ENCODE measurements at regions not wholly inside any gene's neighbourhood (a gene's known extent, or its start where the extent isn't known, plus 50 kb on each side); places are given as distances from the start of the nearest gene placed in this dataset.

DNA sequence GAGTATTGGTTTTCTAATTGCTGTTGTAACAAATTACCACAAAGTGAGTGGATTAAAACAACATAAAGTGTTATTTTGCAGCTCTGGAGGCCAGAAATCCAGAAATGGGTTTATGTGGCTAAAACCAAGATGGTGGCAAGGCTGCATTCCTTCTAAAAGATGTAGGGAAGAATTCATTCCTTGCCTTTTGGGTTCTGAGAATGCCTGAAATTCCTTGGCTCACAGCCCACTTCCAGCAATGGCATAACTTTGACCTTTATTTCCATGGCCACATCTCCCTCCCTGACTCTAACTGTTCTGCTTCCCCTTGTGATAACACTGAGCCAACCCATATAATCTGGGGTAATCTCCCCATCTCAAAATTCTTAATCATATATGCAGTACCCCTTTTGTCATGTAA lies 269.6 kb upstream of the RPL38 start:
- H3K27me3 Mint-ChIP-seq (ENCODE audit: low read depth) = no peaks in the 10 kb centered on the region
- no peaks in the 10 kb centered on the region for H3K36me3 Mint-ChIP-seq (ENCODE audit: low read depth)
- no peak overlapping the region for H3K4me3 Mint-ChIP-seq
- H3K9me3 Mint-ChIP-seq = no peaks in the 10 kb centered on the region
- H3K4me1 Mint-ChIP-seq (ENCODE audit: low read depth) = no peaks in the 10 kb centered on the region
- no peak for DNase-seq (ENCODE audit: low spot score)
- no peak overlapping the region for H3K27ac Mint-ChIP-seq

DNA sequence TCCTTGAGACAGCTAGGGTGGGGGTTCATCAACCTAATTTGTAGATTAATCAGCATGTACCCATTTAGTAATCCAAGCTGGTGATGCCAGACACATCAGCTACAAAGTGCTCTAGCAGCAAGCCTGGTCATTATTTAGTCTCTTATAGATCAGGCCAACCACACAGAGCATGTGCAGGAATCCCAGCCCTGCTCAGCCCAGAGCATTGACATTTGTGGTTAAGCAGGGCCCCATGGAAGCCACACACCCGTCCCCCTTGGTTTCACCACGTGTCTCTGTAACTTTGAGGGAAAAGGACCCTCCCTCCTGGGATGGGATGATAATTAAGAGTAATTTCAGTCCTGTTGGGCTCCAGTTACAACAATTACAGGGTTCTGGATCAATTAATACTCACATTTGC lies 268.8 kb upstream of the RPL38 start:
- Mint-ChIP-seq H3K27ac (no peak overlapping the region), H3K4me3 (no peak overlapping the region), H3K4me1 (ENCODE audit: low read depth) (no peaks in the 10 kb centered on the region), H3K27me3 (ENCODE audit: low read depth) (no peaks in the 10 kb centered on the region), H3K36me3 (ENCODE audit: low read depth) (no peaks in the 10 kb centered on the region), H3K9me3 (no peaks in the 10 kb centered on the region)
- DNase-seq (ENCODE audit: low spot score) = no peak

DNA sequence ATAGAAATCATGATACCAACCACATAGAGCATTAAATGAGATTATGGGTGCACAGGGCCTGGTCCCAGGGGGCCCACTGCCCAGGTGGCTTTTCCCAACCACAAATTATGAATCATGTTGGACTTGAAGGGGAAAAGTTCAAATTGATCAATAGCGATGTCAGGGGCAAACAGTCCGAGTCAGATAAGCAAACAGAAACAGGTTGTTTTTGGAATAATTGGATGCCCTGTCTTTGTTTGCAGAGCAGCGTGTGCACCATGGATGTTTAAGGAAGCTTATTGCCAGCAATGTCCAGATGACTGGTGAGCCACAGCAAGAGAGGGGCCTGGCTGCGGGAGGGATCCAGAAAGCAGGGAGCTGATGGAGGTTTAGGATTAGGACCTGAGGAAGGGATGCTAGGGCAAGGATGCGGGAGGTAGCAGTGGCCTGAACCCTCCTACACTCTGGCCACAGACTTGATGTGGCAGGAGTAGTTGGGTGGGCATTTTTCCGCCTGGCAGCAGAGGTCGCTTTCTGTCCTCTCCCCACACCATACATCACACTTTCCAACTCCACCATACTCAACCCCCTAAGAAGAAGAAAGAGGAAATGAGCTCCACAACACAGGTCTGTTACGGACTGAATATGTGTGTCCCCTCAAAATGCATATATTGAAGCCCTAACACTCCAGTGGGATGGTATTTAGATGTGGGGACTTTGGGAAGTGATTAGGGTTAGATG lies 266.4 kb upstream of the RPL38 start:
- Mint-ChIP-seq H3K27ac (no peak overlapping the region), H3K9me3 (no peaks in the 10 kb centered on the region), H3K4me1 (ENCODE audit: low read depth) (no peaks in the 10 kb centered on the region), H3K4me3 (no peak overlapping the region), H3K27me3 (ENCODE audit: low read depth) (no peaks in the 10 kb centered on the region), H3K36me3 (ENCODE audit: low read depth) (no peaks in the 10 kb centered on the region)
- DNase-seq (ENCODE audit: low spot score) = no peak

DNA sequence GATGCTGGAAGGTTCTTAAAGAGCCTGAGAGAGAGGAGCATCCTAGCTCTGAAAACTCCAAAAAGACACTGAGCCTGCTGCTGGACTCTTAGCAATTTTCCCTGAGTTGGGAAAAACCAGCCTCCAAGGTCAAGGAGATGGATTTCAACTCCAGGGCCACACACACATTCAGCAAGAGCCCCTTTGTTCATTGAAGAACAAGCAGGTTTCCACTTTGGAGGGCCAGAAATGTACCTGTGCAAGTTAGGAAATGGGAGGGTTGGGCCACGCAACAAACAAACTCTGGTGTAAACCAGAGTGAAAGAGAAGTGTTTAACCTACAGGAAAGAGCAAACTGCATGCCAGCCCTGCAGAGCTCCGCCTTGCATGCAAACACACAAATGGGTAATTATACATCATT lies 264.8 kb upstream of the RPL38 start:
- Mint-ChIP-seq H3K27me3 (ENCODE audit: low read depth) (no peaks in the 10 kb centered on the region), H3K9me3 (no peaks in the 10 kb centered on the region), H3K36me3 (ENCODE audit: low read depth) (no peaks in the 10 kb centered on the region), H3K4me1 (ENCODE audit: low read depth) (no peaks in the 10 kb centered on the region), H3K27ac (no peak overlapping the region), H3K4me3 (no peak overlapping the region)
- no peak for DNase-seq (ENCODE audit: low spot score)

DNA sequence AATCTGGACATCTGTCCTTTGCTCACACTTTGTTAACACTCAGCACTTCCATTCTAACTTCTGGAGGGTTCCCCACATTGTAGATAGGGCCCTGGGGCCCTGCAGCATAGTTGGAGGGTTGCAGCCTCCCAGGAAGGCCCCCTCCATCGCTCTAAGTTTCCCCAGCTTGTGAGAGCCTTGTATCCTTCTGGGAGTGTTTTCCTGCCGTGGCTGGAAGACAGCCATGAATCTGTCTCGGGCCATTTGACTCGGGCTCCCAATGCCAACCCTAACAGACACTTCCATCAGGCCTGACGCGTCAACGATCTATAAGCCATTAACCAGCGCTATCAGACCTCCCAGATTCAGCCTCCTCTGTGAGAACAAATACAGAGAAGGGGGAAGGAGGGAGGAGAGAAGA lies 263.7 kb upstream of the RPL38 start:
- Mint-ChIP-seq H3K9me3 (no peaks in the 10 kb centered on the region), H3K4me1 (ENCODE audit: low read depth) (no peaks in the 10 kb centered on the region), H3K27ac (no peak overlapping the region), H3K36me3 (ENCODE audit: low read depth) (no peaks in the 10 kb centered on the region), H3K4me3 (no peak overlapping the region), H3K27me3 (ENCODE audit: low read depth) (no peaks in the 10 kb centered on the region)
- DNase-seq (ENCODE audit: low spot score) = no peak

DNA sequence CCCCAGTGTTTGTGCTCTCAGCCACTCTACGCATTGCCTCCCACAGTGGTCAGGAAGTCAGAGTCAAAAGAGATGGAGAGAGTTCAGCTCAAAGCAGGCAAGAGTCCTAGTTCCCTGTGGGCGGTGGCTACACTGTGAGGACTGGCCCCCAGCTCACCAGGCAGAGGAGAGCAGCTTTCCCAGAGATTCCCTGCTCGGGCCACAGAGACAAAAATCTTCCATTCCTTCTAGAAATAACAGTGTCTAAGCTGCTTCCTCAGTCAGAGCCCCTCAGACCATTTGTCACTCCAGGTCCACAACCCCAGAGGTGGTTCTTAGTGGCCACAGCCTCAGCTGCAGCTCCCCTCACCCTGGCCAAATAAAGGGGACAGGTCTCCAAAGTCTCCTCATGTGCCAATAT lies 263.0 kb upstream of the RPL38 start:
- Mint-ChIP-seq H3K4me3 (no peak overlapping the region), H3K27ac (no peak overlapping the region), H3K4me1 (ENCODE audit: low read depth) (no peaks in the 10 kb centered on the region), H3K36me3 (ENCODE audit: low read depth) (no peaks in the 10 kb centered on the region), H3K27me3 (ENCODE audit: low read depth) (no peaks in the 10 kb centered on the region), H3K9me3 (no peaks in the 10 kb centered on the region)
- DNase-seq (ENCODE audit: low spot score) = no peak

DNA sequence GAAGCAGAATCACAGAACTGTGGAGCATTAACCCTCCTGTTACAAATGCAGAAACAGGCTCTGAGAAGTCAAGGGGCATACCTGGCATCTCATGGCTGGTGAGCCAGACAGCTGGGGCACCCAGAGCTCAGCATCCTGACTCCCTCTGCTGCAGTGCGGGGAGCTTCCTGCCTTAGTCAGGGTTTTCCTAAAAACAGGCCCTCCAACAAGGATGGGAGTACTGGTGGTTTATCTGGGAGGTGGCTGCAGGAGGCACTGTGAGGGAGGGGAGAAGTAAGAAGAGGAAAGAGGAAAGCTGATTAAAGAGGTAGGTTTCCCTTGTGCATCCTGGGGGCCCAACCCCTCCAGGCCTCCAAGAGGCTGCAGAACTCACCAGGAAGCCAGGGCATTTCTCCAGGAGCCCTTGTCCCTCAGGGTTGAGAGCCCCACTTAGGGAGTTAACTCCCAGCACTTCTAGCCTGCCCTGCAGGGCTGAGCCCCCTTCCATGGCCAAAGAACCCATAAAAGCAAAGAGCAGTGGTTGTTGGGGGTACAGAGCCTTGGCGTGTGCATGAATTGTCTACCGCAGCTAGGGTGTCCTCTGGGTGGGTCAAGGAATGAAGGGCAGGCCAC lies 261.5 kb upstream of the RPL38 start:
- DNase-seq (ENCODE audit: low spot score) = no peak
- Mint-ChIP-seq H3K4me3 (no peak overlapping the region), H3K27ac (no peak overlapping the region), H3K36me3 (ENCODE audit: low read depth) (no peaks in the 10 kb centered on the region), H3K4me1 (ENCODE audit: low read depth) (no peaks in the 10 kb centered on the region), H3K9me3 (no peaks in the 10 kb centered on the region), H3K27me3 (ENCODE audit: low read depth) (no peaks in the 10 kb centered on the region)

DNA sequence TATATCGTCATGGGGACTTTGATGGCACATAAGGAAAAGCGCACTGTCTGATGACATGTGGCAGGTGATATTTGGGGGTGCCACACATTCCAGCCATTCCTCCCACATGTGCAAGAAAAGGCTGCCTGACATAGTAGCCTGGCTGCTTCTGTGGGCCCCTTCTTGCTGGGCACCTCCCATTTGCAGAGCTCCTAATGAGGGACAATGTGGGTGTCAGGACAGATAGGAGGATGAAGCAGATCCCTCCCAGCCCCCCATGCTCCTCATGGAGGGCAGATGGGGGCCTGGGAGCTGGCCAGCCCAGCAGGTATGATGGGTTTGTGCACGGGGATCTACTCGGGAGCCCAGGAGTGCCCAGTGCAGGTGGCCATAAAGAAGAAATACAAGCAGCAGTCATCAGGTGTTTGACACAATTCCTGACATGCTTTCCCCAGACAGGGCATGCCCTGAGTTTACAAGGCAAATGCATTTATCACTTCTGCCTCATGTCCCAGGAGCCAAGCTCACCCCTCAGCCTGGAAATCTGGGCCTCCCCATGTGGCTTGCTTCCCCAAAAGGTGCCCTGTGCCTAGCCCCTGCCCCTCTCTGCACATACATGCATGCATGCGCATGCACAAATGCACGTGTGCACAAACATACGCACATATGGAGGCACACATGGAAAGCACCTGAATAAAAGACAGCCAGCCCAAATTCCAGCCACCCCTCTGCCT lies 260.6 kb upstream of the RPL38 start:
- H3K4me3 Mint-ChIP-seq = no peak overlapping the region
- DNase-seq (ENCODE audit: low spot score) = no peak
- H3K9me3 Mint-ChIP-seq = no peaks in the 10 kb centered on the region
- H3K27ac Mint-ChIP-seq = no peak overlapping the region
- no peaks in the 10 kb centered on the region for H3K36me3 Mint-ChIP-seq (ENCODE audit: low read depth)
- H3K4me1 Mint-ChIP-seq (ENCODE audit: low read depth) = no peaks in the 10 kb centered on the region
- H3K27me3 Mint-ChIP-seq (ENCODE audit: low read depth) = no peaks in the 10 kb centered on the region

DNA sequence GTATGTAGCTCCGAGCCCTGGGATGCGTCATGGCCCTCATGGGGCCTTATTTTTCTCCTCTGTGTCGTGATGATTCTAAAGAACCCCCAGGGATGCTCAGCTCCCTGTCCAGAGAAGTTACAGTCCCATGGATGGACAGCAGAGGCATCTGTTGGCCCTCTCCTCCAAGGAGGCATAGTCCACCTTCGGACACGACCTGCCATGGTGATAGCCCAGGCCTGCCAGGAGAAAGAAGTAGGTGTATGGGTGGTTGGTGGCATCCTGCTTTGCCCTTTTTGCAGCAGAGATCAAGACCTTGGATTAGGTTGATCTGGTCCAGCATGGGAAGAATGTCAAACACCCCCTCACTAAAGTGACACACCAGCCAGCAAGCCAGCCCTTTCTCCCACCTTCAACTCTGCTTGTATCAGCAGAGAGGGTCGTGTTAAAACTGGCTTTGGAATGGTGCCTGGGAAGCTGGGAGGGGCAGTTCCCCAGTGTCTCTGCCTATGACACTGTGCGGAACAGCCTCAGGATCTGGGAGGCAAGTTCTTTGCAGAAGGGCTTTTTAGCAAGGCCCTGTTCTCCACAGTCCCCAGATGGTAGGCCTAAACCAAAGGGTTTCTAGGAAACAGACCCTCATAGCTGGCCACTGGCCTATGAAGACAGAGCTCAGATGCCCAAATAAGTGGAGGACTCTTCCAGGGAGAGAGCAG lies 259.9 kb upstream of the RPL38 start:
- Mint-ChIP-seq H3K9me3 (no peaks in the 10 kb centered on the region), H3K4me1 (ENCODE audit: low read depth) (no peaks in the 10 kb centered on the region), H3K36me3 (ENCODE audit: low read depth) (no peaks in the 10 kb centered on the region), H3K4me3 (no peak overlapping the region), H3K27me3 (ENCODE audit: low read depth) (no peaks in the 10 kb centered on the region), H3K27ac (no peak overlapping the region)
- no peak for DNase-seq (ENCODE audit: low spot score)

DNA sequence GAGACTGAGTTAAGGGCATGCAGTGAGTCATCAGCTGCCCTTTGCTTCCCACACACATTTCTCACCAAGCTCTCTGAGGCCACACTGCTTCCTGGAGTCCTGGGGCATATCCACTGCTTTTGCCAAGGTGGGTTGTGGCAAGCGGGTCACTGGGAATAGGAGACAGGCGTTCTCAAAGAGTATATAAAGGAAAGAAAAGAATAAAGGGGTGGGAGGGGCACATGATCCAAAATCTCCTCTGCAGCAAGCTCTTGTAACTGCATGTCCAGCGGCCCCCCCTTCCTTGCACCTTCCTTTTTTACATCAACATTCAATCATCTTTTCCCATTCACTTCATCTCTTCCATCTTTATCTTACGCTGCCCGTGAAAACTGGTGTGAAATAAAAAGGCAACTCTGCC lies 259.1 kb upstream of the RPL38 start:
- H3K36me3 Mint-ChIP-seq (ENCODE audit: low read depth) = no peaks in the 10 kb centered on the region
- no peaks in the 10 kb centered on the region for H3K9me3 Mint-ChIP-seq
- no peak overlapping the region for H3K4me3 Mint-ChIP-seq
- DNase-seq (ENCODE audit: low spot score) = no peak
- no peak overlapping the region for H3K27ac Mint-ChIP-seq
- H3K27me3 Mint-ChIP-seq (ENCODE audit: low read depth) = no peaks in the 10 kb centered on the region
- no peaks in the 10 kb centered on the region for H3K4me1 Mint-ChIP-seq (ENCODE audit: low read depth)

DNA sequence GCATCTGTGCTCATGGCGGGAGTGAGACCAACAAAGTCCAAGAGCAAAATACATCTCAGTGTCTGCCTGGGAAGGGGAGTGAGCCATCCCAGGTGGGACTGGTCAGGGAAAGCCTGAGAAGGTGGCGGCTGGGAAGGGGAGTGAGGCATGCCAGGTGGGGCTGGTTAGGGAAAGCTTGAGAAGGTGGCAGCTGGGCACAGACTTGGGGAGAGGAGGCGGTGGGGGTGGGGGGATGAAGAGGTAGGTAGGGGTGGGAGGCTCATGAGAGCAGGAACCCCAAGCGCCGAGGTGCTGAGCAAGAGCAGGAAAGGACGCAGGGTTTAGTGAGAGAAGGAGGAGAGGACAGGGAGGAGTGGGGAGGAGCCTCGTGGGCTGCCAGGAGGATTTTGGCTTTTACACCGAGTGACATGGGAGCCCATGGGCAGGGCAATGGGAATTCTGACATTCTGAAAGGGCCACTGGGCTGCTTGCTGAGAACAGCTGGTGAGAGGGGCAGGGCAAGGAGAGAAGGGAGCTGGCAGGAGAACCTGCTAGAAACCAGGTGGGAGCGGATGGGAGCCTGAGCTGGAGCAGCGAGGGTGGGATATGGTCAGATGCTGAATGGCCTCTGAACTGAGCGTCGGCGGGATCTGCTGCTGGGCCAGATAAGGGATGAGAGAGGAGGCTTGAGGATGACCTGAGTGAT lies 256.1 kb upstream of the RPL38 start:
- Mint-ChIP-seq H3K27me3 (ENCODE audit: low read depth) (peaks cover 15% of the 10 kb centered on the region), H3K4me1 (ENCODE audit: low read depth) (no peaks in the 10 kb centered on the region), H3K27ac (no peak overlapping the region), H3K9me3 (no peaks in the 10 kb centered on the region), H3K4me3 (no peak overlapping the region), H3K36me3 (ENCODE audit: low read depth) (no peaks in the 10 kb centered on the region)
- DNase-seq (ENCODE audit: low spot score) = no peak

DNA sequence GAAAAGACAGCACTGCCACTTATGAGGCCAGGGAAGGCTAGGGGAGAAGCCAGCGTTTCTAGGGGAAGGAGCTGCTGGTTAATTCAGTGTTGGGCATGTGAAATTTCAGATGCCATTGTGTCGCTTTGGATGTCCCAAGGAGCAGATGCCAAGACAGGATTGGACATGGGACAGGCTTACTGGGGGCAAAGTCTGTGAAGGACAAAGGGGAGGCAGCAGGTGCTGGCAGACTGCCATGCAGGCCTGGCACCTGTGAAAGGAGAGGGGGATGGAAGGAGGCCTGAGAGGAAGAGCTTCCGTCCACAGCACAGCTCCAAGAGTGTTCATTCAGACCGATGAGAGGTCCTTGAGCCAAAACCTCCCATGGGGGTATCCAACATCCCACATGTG lies 255.5 kb upstream of the RPL38 start:
- H3K4me1 Mint-ChIP-seq (ENCODE audit: low read depth) = no peaks in the 10 kb centered on the region
- no peak overlapping the region for H3K27ac Mint-ChIP-seq
- H3K4me3 Mint-ChIP-seq = no peak overlapping the region
- H3K9me3 Mint-ChIP-seq = no peaks in the 10 kb centered on the region
- H3K27me3 Mint-ChIP-seq (ENCODE audit: low read depth) = peaks cover 15% of the 10 kb centered on the region
- H3K36me3 Mint-ChIP-seq (ENCODE audit: low read depth) = no peaks in the 10 kb centered on the region
- DNase-seq (ENCODE audit: low spot score) = no peak

DNA sequence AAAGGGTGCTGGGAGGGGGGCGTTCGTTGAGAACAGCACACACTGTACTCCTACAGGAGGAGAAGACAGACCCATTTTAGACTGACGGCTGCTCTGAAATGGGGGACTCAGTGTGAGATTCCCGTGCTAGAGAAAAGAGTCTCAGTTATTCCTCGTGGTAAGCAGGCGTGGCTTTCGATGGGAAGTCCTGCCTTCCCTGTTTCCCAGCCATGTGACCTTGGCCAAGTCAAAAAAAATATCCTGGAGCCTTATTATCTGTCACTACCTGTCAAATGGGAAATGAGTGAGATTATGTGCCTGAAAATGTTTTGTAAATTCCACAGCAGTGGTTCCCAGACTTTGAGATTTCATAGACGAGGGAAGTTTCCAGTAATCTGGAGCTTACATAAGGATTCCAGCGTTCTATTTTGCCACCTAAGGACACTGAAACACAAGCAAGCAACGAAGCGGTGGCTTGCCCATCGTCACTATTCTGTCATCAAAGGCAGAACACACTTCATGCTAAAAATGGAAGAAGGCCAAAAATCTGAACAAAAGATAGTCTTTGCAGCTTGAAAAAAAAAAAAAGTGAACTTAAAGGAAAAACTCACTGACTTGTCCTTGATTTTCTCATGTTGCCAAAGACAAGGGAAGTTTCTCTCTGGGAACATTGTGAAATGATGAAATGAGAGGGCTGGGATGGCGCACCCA lies 253.4 kb upstream of the RPL38 start:
- H3K9me3 Mint-ChIP-seq = no peaks in the 10 kb centered on the region
- no peak for DNase-seq (ENCODE audit: low spot score)
- no peaks in the 10 kb centered on the region for H3K4me1 Mint-ChIP-seq (ENCODE audit: low read depth)
- no peak overlapping the region for H3K27ac Mint-ChIP-seq
- no peak overlapping the region for H3K4me3 Mint-ChIP-seq
- H3K36me3 Mint-ChIP-seq (ENCODE audit: low read depth) = no peaks in the 10 kb centered on the region
- peaks cover 15% of the 10 kb centered on the region for H3K27me3 Mint-ChIP-seq (ENCODE audit: low read depth)
